Hindlimb muscle (tissue), 1 donor: ENCODE measurements at regions not wholly inside any gene's neighbourhood (a gene's known extent, or its start where the extent isn't known, plus 50 kb on each side); places are given as distances from the start of the nearest gene placed in this dataset.

Experiments used
- DNase-seq: peaks from one replicate; pipeline ENCODE4 v3.0.0-alpha.2; 2013

GRCh38 chr15:66948294-66948693, 117.1 kb upstream of the SMAD3 start:
- DNase-seq: no peak

GRCh38 chr15:66950114-66950513, 115.3 kb upstream of the SMAD3 start:
- no peak for DNase-seq

- DNase-seq: no peak
Observed at GRCh38 chr15:66951531-66952320, 113.7 kb upstream of the SMAD3 start.

GRCh38 chr15:66952756-66953522, 112.5 kb upstream of the SMAD3 start:
- no peak for DNase-seq

- DNase-seq: no peak
Observed at GRCh38 chr15:66953523-66954229, 111.7 kb upstream of the SMAD3 start.

- no peak for DNase-seq
Observed at GRCh38 chr15:66954601-66955000, 110.8 kb upstream of the SMAD3 start.

- DNase-seq: no peak
Observed at GRCh38 chr15:66955001-66955516, 110.3 kb upstream of the SMAD3 start.

GRCh38 chr15:66955871-66956585, 109.4 kb upstream of the SMAD3 start:
- no peak for DNase-seq

- DNase-seq: no peak
Observed at GRCh38 chr15:66956672-66957430, 108.6 kb upstream of the SMAD3 start.

GRCh38 chr15:66957431-66957720, 108.0 kb upstream of the SMAD3 start:
- DNase-seq: no peak

- no peak for DNase-seq
Observed at GRCh38 chr15:66959066-66959465, 106.3 kb upstream of the SMAD3 start.

GRCh38 chr15:66959875-66960274, 105.5 kb upstream of the SMAD3 start:
- DNase-seq: no peak

GRCh38 chr15:66960519-66960918, 104.9 kb upstream of the SMAD3 start:
- no peak for DNase-seq

- DNase-seq: no peak
Observed at GRCh38 chr15:66961407-66961884, 104.0 kb upstream of the SMAD3 start.

- no peak for DNase-seq
Observed at GRCh38 chr15:66961901-66962300, 103.5 kb upstream of the SMAD3 start.

- no peak for DNase-seq
Observed at GRCh38 chr15:66962522-66962921, 102.9 kb upstream of the SMAD3 start.

GRCh38 chr15:66963084-66963483, 102.3 kb upstream of the SMAD3 start:
- DNase-seq: no peak

GRCh38 chr15:66963710-66964109, 101.7 kb upstream of the SMAD3 start:
- no peak for DNase-seq

GRCh38 chr15:66964111-66964738, 101.2 kb upstream of the SMAD3 start:
- DNase-seq: no peak

GRCh38 chr15:66964791-66965190, 100.6 kb upstream of the SMAD3 start:
- no peak for DNase-seq

GRCh38 chr15:66965201-66965900, 100.1 kb upstream of the SMAD3 start:
- DNase-seq: no peak
